Heart left ventricle (tissue), 16 donors: ENCODE measurements at regions not wholly inside any gene's neighbourhood (a gene's known extent, or its start where the extent isn't known, plus 50 kb on each side); places are given as distances from the start of the nearest gene placed in this dataset.

ENCODE experiments used
- ATAC-seq, 4 donors: fragments of 200-7000 bp; cut with Tn5 transposase; one replicate each; pipeline ENCODE4 v1.9.1; 2020 to 2022; ENCODE audit warnings: moderate library complexity in 4 of 4, mild to moderate bottlenecking in 3 of 4, moderate number of reproducible peaks in 1 of 4
- DNase-seq, 5 donors: peaks; one replicate each; pipeline ENCODE4 v3.0.0-alpha.2; 2020
- H3K27ac ChIP-seq, 12 donors: fragments of 200-600 bp; sonication (generic) in 4 of 12; one replicate each; pipeline versions ENCODE4 v1.5.0 to v1.8.0; 2016 to 2022; ENCODE audit warnings: mild to moderate bottlenecking in 2 of 12
- H3K27me3 ChIP-seq, 9 donors: fragments of 200-600 bp; sonication (generic) in 2 of 9; one replicate each; pipeline versions ENCODE4 v1.5.1 to v1.8.0; 2016 to 2022; ENCODE audit warnings: mild to moderate bottlenecking in 3 of 9
- H3K36me3 ChIP-seq, 9 donors: fragments of 200-600 bp; sonication (generic) in 2 of 9; one replicate each; pipeline versions ENCODE4 v1.5.0 to v1.8.0; 2018 to 2022; ENCODE audit warnings: mild to moderate bottlenecking in 2 of 9
- H3K4me1 ChIP-seq, 12 donors: fragments of 200-600 bp; sonication (generic) in 4 of 12; one replicate each; pipeline versions ENCODE4 v1.5.0 to v1.8.0; 2016 to 2022; ENCODE audit warnings: mild to moderate bottlenecking in 3 of 12
- H3K4me3 ChIP-seq, 12 donors: fragments of 200-600 bp; sonication (generic) in 4 of 12; one replicate each; pipeline versions ENCODE4 v1.5.0 to v1.8.0; 2017 to 2022; ENCODE audit warnings: mild to moderate bottlenecking in 9 of 12, moderate library complexity in 4 of 12
- H3K9me3 ChIP-seq, 12 donors: fragments of 200-600 bp; sonication (generic) in 4 of 12; one replicate each; pipeline versions ENCODE4 v1.5.0 to v1.8.0; 2016 to 2022; ENCODE audit warnings: mild to moderate bottlenecking in 1 of 12
- CTCF ChIP-seq, 12 donors: fragments of 200-600 bp; sonication (generic) in 4 of 12; IDR thresholded peaks; one replicate each; pipeline versions ENCODE4 v1.5.0 to v1.8.0; 2018 to 2022; ENCODE audit warnings: antibody characterized with exemption in 12 of 12, mild to moderate bottlenecking in 5 of 12
- POLR2A ChIP-seq, 2 donors: fragments of 450-650 bp; IDR thresholded peaks; one replicate each; pipeline ENCODE4 v1.6.1; 2017; ENCODE audit warnings: antibody characterized with exemption in 2 of 2, mild to moderate bottlenecking in 2 of 2, moderate library complexity in 2 of 2
- WGBS, 4 donors: extraction: QIAGEN DNeasy Blood & Tissue Kit in 2 of 4; methylation state at CpG; one replicate each; pipeline versions ENCODE4 v1.1.5 to v1.1.7; 2013 to 2018; 5-methylcytosine and 5-hydroxymethylcytosine counted together
- intact Hi-C, 10 donors: fragments of 100-400 bp; cut with DNase I; formaldehyde crosslinking; loops; one replicate each; pipeline versions ENCODE4 v1.11.1 to v1.14.2; 2022
- donor health status: ischemic (EF 13 %, LVEDD 7.1; RV severe dilation, severe dysfunction).
- donor health status: healthy with polysubstance abuse.
- donor health status: DM: no; HTN: yes; CAD: no.
- donor health status: DM: no; HTN: no; CAD: no.
- donor health status: ischemic (EF 25% LVEDD 6.9; RV normal size, moderate dysfunction).
- donor health status: ischemic (EF 25% LVEDD 5.7; RV mildly dilated, moderate dysfunction).
- donor health status: healthy.
- donor health status: DM: yes; HTN: yes; CAD: no.
- donor health status: ischemic (EF 35%, LVEDD 5.7; RV mildly dilated, moderate dysfunction).
- donor health status: nonischemic (EF 11% LVEDD 7.7; RV severe dilation, severe dysfunction).
- donor health status: DM: yes; HTN: yes; CAD: no.
- donor health status: PGD.
- donor health status: ischemic (EF 29% LVEDD 5.4; RV normal size, mild dysfunction).
- donor health status: nonischemic (EF 23%, LVEDD 6.1; RV moderate dilation, normal function).

GRCh38 chr13:112248862-112249592, 127.1 kb upstream of the SPACA7 start:
- TF ChIP-seq POLR2A (IDR thresholded peaks at IDR 0.05) (no peak), CTCF (IDR thresholded peaks at IDR 0.05) (no peak)
- no peaks in the 10 kb centered on the region for H3K36me3 ChIP-seq
- H3K4me1 ChIP-seq: no peaks in the 10 kb centered on the region
- peaks cover 0 to 23% (median 0%) of the 10 kb centered on the region in 9 donors for H3K27me3 ChIP-seq
- H3K9me3 ChIP-seq: no peaks in the 10 kb centered on the region
- H3K4me3 ChIP-seq: no peak overlapping the region
- H3K27ac ChIP-seq: no peak overlapping the region
- DNase-seq: no peak
- 66 to 84% (median 74%) methylated on average over 25 of the region's 25 CpGs for WGBS, 4 donors
- intact Hi-C loops: no loop called here
- no peak for ATAC-seq

GRCh38 chr13:112249644-112250610, 126.2 kb upstream of the SPACA7 start:
- ATAC-seq (no peak), DNase-seq (no peak)
- Histone ChIP-seq H3K27ac (no peak overlapping the region), H3K36me3 (no peaks in the 10 kb centered on the region), H3K27me3 (peaks cover 0 to 23% (median 0%) of the 10 kb centered on the region in 9 donors), H3K4me3 (no peak overlapping the region), H3K4me1 (no peaks in the 10 kb centered on the region), H3K9me3 (no peaks in the 10 kb centered on the region)
- 79 to 82% (median 81%) methylated on average over 26 to 39 of the region's 39 CpGs for WGBS, 4 donors
- intact Hi-C loops: no loop called here
- no peak for TF ChIP-seq POLR2A (IDR thresholded peaks at IDR 0.05)
- TF ChIP-seq CTCF (IDR thresholded peaks at IDR 0.05): no peak

GRCh38 chr13:112250788-112251445, 125.2 kb upstream of the SPACA7 start:
- H3K36me3 ChIP-seq: no peaks in the 10 kb centered on the region
- TF ChIP-seq CTCF (IDR thresholded peaks at IDR 0.05) (no peak), POLR2A (IDR thresholded peaks at IDR 0.05) (no peak)
- WGBS, 4 donors: 83 to 87% (median 84%) methylated on average over 20 to 22 of the region's 22 CpGs
- no peaks in the 10 kb centered on the region for H3K9me3 ChIP-seq
- DNase-seq (no peak), ATAC-seq (no peak)
- no peaks in the 10 kb centered on the region for H3K4me1 ChIP-seq
- H3K4me3 ChIP-seq: no peak overlapping the region
- H3K27ac ChIP-seq: no peak overlapping the region
- H3K27me3 ChIP-seq: peaks cover 0 to 23% (median 0%) of the 10 kb centered on the region in 9 donors
- intact Hi-C loops: no loop called here
